Neuron (in vitro differentiated cells): ENCODE measurements at regions not wholly inside any gene's neighbourhood (a gene's known extent, or its start where the extent isn't known, plus 50 kb on each side); places are given as distances from the start of the nearest gene placed in this dataset.

Source experiments
- H2AFZ ChIP-seq: one replicate; pipeline ENCODE4 v1.6.1; 2013; ENCODE audit warnings: low read depth, mild to moderate bottlenecking, inconsistent platforms, low read length, moderate library complexity
- H3K27me3 ChIP-seq: one replicate; pipeline ENCODE4 v1.6.1; 2013; ENCODE audit warnings: low read length; ENCODE audit not compliant: insufficient read depth
- H3K36me3 ChIP-seq: one replicate; pipeline ENCODE4 v1.6.1; 2013; ENCODE audit warnings: low read length; ENCODE audit not compliant: insufficient read depth
- H3K4me1 ChIP-seq: one replicate; pipeline ENCODE4 v1.6.1; 2013; ENCODE audit warnings: low read length; ENCODE audit not compliant: insufficient read depth
- H3K4me3 ChIP-seq: 2 replicates; pipeline ENCODE4 v1.5.1; 2013; ENCODE audit warnings: mild to moderate bottlenecking, low read length, moderate library complexity
- H3K9me3 ChIP-seq: one replicate; pipeline ENCODE4 v1.6.1; 2013; ENCODE audit warnings: low read length

- no peaks in the 10 kb centered on the region for H3K36me3 ChIP-seq
- peaks cover 2% of the 10 kb centered on the region for H3K27me3 ChIP-seq
- no peaks in the 10 kb centered on the region for H3K9me3 ChIP-seq
- H2AFZ ChIP-seq, result no peak overlapping the region
- H3K4me1 ChIP-seq, result no peaks in the 10 kb centered on the region
- H3K4me3 ChIP-seq, result no peak overlapping the region
Observed at GRCh38 chr2:2715036-2715818, 384.2 kb upstream of the MYT1L start.

DNA sequence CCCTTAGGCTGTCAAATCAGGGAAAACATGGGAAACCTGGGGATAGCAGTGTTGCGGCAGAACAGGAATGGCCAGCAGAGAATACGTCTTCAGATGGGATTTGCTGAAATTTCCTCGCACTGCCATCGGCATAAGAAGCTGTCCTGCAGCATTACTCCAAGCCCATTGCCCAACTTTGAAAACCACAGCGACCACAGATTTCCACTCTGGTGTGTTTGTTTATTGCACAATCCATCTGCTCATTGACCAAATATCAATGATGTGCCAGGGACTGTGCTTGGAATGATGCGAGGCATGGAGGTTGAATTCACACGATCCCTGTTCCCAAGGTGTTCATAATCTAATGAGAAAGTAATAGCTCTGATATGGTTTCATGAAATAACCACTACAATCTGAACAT is 383.3 kb upstream of the MYT1L start:
- Histone ChIP-seq H3K27me3 (peaks cover 2% of the 10 kb centered on the region), H2AFZ (no peak overlapping the region), H3K4me3 (no peak overlapping the region), H3K9me3 (no peaks in the 10 kb centered on the region), H3K36me3 (no peaks in the 10 kb centered on the region), H3K4me1 (no peaks in the 10 kb centered on the region)

- Histone ChIP-seq H3K4me3 (no peak overlapping the region), H3K4me1 (peaks cover 14% of the 10 kb centered on the region), H3K27me3 (no peaks in the 10 kb centered on the region), H3K9me3 (no peaks in the 10 kb centered on the region), H2AFZ (no peak overlapping the region), H3K36me3 (no peaks in the 10 kb centered on the region)
Observed at GRCh38 chr2:2709431-2709770, 378.3 kb upstream of the MYT1L start.

DNA sequence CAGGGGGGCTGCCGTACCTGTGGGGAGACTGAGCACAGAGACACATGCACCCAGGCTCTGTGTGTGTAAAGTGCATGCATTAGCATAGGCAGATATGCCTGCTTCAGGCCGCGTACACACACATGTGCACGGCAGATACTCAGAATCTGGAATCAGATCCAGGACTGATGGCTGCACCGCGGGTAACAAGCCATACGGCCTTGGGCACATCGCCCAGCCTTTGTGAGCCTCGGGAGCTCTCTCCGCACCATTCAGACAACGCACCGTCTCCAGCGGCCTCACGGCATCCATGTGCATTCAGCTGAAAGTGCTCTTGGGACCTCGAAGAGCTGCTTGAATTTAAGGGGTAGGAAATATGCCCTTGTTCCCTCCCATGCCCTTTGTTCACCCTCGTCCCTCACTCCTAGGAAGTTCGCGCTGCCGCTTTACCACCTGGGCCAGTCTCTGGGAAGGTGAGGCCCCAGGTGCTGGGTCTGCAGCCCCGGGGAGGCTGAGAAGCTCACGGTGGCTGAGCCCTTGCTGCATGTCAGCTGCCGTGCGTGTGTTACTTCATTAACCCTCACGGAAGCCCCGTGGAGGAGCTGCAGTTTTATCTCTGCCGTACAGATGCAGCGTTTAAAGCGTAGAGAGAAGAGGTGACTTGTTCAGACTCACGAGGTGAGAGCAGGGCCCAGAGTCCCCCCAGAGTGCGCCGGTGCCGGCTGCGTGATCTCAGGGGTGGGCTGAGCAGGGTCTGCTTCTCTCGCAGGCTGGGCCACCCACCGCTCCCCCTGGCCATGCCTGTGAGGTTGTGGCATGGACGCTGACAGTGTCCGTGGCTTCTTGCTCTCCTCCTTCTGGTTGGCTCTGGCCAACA is 377.7 kb upstream of the MYT1L start:
- Histone ChIP-seq H3K36me3 (no peaks in the 10 kb centered on the region), H2AFZ (no peak overlapping the region), H3K9me3 (no peaks in the 10 kb centered on the region), H3K4me3 (no peak overlapping the region), H3K27me3 (no peaks in the 10 kb centered on the region), H3K4me1 (peaks cover 14% of the 10 kb centered on the region)

- H3K27me3 ChIP-seq, result no peaks in the 10 kb centered on the region
- H2AFZ ChIP-seq, result no peak overlapping the region
- H3K36me3 ChIP-seq, result no peaks in the 10 kb centered on the region
- peaks cover 14% of the 10 kb centered on the region for H3K4me1 ChIP-seq
- no peak overlapping the region for H3K4me3 ChIP-seq
- no peaks in the 10 kb centered on the region for H3K9me3 ChIP-seq
Observed at GRCh38 chr2:2707206-2707991, 376.3 kb upstream of the MYT1L start.

DNA sequence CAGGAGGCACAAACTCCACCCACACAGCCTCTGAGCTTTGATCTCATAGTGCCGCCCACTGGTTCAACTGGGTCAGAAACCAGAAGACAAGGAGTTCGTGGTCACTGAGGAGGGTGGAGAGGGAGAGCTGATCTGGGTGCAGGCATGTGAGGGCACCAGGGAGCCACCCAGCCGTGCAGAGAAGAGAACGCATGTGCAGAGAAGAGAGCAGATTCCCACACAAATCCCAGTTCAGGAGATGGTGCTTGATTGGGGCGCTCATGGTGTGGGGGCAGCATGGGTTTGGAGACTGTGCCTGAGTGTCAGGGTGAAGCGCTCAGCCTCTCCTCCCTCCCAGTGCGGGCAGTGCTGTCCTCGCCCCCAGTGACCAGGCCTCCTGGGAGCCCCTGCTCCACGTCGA is 375.2 kb upstream of the MYT1L start:
- Histone ChIP-seq H3K36me3 (no peaks in the 10 kb centered on the region), H3K4me3 (no peak overlapping the region), H3K4me1 (peaks cover 14% of the 10 kb centered on the region), H2AFZ (no peak overlapping the region), H3K27me3 (no peaks in the 10 kb centered on the region), H3K9me3 (no peaks in the 10 kb centered on the region)

- Histone ChIP-seq H3K4me3 (no peak overlapping the region), H3K9me3 (no peaks in the 10 kb centered on the region), H2AFZ (no peak overlapping the region), H3K27me3 (no peaks in the 10 kb centered on the region), H3K36me3 (no peaks in the 10 kb centered on the region), H3K4me1 (peaks cover 14% of the 10 kb centered on the region)
Observed at GRCh38 chr2:2705871-2706270, 374.8 kb upstream of the MYT1L start.

GRCh38 chr2:2704428-2705090 is 373.5 kb upstream of the MYT1L start:
- Histone ChIP-seq H3K4me1 (peaks cover 17% of the 10 kb centered on the region), H3K4me3 (no peak overlapping the region)

GRCh38 chr2:2703762-2704427 is 372.8 kb upstream of the MYT1L start:
- Histone ChIP-seq H2AFZ (no peak overlapping the region), H3K9me3 (no peaks in the 10 kb centered on the region), H3K27me3 (no peaks in the 10 kb centered on the region), H3K36me3 (no peaks in the 10 kb centered on the region), H3K4me1 (peaks cover 23% of the 10 kb centered on the region), H3K4me3 (no peak overlapping the region)

More at GRCh38 chr2:2704428-2705090, 373.5 kb upstream of the MYT1L start:
- Histone ChIP-seq H2AFZ (no peak overlapping the region), H3K27me3 (no peaks in the 10 kb centered on the region), H3K9me3 (no peaks in the 10 kb centered on the region), H3K36me3 (no peaks in the 10 kb centered on the region)

- H2AFZ ChIP-seq, result no peak overlapping the region
- peaks cover 28% of the 10 kb centered on the region for H3K4me1 ChIP-seq
- no peaks in the 10 kb centered on the region for H3K27me3 ChIP-seq
- no peaks in the 10 kb centered on the region for H3K36me3 ChIP-seq
- H3K4me3 ChIP-seq, result no peak overlapping the region
- H3K9me3 ChIP-seq, result no peaks in the 10 kb centered on the region
Observed at GRCh38 chr2:2703172-2703571, 372.1 kb upstream of the MYT1L start.

- peaks cover 22% of the 10 kb centered on the region for H3K4me1 ChIP-seq
- no peak overlapping the region for H2AFZ ChIP-seq
- no peaks in the 10 kb centered on the region for H3K27me3 ChIP-seq
- no peak overlapping the region for H3K4me3 ChIP-seq
- no peaks in the 10 kb centered on the region for H3K9me3 ChIP-seq
- no peaks in the 10 kb centered on the region for H3K36me3 ChIP-seq
Observed at GRCh38 chr2:2702385-2702784, 371.3 kb upstream of the MYT1L start.

GRCh38 chr2:2701813-2702212 is 370.7 kb upstream of the MYT1L start:
- Histone ChIP-seq H3K36me3 (no peaks in the 10 kb centered on the region), H3K4me1 (peaks cover 16% of the 10 kb centered on the region), H3K4me3 (no peak overlapping the region), H3K9me3 (no peaks in the 10 kb centered on the region), H2AFZ (no peak overlapping the region), H3K27me3 (no peaks in the 10 kb centered on the region)
